AG04450 (cell line): ENCODE measurements at regions not wholly inside any gene's neighbourhood (a gene's known extent, or its start where the extent isn't known, plus 50 kb on each side); places are given as distances from the start of the nearest gene placed in this dataset.
"Not testable (repeated sequence)": the region's sequence is repeated elsewhere in the genome, so short reads cannot be mapped to it uniquely, and the experiment has no call there.

ENCODE experiments used
- CTCF ChIA-PET: fragments of 300-600, 350-600 bp; formaldehyde crosslinking; extraction: SDS; loops from one replicate; lab custom pipeline; 2022; ENCODE audit warnings: antibody characterized with exemption, inconsistent platforms; lab: Charles Lee
- POLR2A ChIA-PET: fragments of 350-600 bp; formaldehyde crosslinking; extraction: SDS; loops from one replicate; lab custom pipeline; 2021; ENCODE audit warnings: antibody characterized with exemption, inconsistent platforms; lab: Yijun Ruan, JAX
- DNase-seq: peaks from one replicate; pipeline ENCODE4 v3.0.0-alpha.2; 2011; ENCODE audit warnings: low read depth, low spot score
- H3K27ac ChIP-seq: one replicate; pipeline ENCODE4 v1.5.1; 2012; ENCODE audit warnings: low read depth, low read length, control low read depth
- H3K27me3 ChIP-seq: one replicate; pipeline ENCODE4 v1.6.0; 2012; ENCODE audit warnings: low read length; ENCODE audit not compliant: control insufficient read depth, insufficient read depth
- H3K4me3 ChIP-seq: 2 replicates; pipeline ENCODE4 v1.5.1; 2011; ENCODE audit warnings: mild to moderate bottlenecking, low read depth, low read length, control low read depth
- H3K9me3 ChIP-seq: 2 replicates; pipeline ENCODE4 v1.5.1; 2012; ENCODE audit warnings: low read length; ENCODE audit not compliant: control insufficient read depth, insufficient read depth
- CTCF ChIP-seq: IDR thresholded peaks from 2 replicates; pipeline ENCODE4 v1.5.1; 2011; ENCODE audit warnings: low read depth, low read length, control low read depth, inconsistent platforms

GRCh38 chr4:69013933-69014332 is 62.3 kb upstream of the UGT2A3 start:
- CTCF ChIA-PET, H3K9me3 ChIP-seq, H3K27me3 ChIP-seq, DNase-seq, H3K4me3 ChIP-seq, H3K27ac ChIP-seq, POLR2A ChIA-PET: not testable (repeated sequence)

DNA sequence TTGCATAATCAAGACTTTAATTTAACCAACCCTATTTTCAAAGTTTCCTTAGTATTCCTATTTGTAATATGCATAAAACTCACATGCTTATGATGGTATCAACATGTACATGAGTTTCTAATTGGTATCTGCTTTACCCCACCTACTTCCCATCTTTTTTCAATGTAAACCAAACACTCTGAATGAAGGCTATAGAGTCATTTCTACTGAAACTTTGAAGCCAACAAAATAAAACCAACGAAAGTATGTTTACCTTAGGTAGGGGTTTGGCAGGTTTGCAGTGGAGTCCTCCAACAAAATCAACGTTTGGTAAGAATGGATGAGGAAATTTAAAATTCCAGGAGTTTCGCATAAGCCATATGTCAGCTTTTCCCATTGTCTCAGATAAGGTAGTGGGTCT is 66.4 kb upstream of the UGT2A3 start:
- CTCF ChIA-PET, H3K4me3 ChIP-seq, DNase-seq, H3K27ac ChIP-seq, H3K9me3 ChIP-seq, POLR2A ChIA-PET, H3K27me3 ChIP-seq: not testable (repeated sequence)

GRCh38 chr4:69019538-69020461 is 68.2 kb upstream of the UGT2A3 start:
- H3K27me3 ChIP-seq, H3K4me3 ChIP-seq, H3K9me3 ChIP-seq, DNase-seq, CTCF ChIA-PET, POLR2A ChIA-PET, H3K27ac ChIP-seq: not testable (repeated sequence)

DNA sequence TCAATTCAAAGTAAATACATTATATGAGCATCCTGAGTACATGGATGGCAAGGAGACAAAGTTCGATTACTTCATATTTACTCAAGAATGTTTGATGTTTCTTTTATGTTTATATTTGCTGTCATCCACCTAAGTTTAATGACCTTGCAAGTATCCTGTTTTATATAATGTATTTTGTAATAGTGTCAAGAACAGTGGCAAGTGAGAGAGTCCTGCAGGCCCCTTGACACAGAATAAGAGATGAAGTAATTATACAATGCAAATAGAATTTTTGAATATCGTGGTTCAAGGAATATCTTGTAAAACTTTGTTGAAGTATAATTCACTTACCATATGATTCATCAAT is 68.8 kb upstream of the UGT2A3 start:
- H3K9me3 ChIP-seq, H3K27me3 ChIP-seq, CTCF ChIA-PET, H3K27ac ChIP-seq, POLR2A ChIA-PET, DNase-seq, H3K4me3 ChIP-seq: not testable (repeated sequence)

DNA sequence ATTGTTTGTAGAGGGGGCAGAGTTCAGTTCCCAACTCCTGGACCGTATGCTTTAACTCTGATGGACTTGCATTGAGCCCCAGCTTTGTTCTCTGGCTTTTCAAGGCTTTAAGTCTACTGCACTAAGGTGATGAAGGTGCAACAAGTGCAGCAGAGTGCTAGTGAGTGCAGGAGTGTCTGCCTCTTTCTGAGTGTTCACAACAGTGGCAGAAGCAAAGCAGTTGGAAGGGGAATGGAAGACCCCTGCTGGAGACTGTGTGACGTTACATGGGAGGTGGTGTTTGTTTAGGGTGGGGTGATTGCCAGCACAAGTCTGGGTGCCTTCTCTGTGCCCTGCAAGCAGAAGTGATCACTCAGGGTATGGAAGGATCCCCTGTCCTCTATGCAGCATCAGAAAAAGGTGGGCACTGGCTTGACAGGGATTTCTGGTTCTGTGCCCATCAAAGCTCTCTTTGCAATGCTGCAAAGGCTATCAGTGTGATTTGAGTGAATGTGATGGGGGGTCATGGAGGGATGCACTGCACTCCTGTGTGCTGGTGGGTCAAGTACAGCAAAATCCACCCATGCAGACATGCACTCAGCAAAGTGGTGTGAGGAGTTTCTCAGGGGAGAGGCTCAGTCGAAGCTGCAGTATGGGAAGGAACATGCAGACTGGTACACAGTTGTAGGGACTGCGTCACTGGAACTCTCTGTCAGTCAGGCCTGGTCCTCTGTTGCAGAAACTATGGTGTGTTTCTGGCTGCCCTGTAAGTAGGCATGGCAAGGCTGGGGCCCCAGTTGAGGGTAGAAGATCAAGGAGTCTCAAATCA is 70.9 kb upstream of the UGT2B7 start:
- DNase-seq = no peak
- Histone ChIP-seq H3K9me3 (no peaks in the 10 kb centered on the region), H3K27ac (no peak overlapping the region), H3K4me3 (no peak overlapping the region), H3K27me3 (no peaks in the 10 kb centered on the region)
- POLR2A ChIA-PET = no interaction called here
- CTCF ChIA-PET = no interaction called here
- TF ChIP-seq CTCF = peak; percentile 45

DNA sequence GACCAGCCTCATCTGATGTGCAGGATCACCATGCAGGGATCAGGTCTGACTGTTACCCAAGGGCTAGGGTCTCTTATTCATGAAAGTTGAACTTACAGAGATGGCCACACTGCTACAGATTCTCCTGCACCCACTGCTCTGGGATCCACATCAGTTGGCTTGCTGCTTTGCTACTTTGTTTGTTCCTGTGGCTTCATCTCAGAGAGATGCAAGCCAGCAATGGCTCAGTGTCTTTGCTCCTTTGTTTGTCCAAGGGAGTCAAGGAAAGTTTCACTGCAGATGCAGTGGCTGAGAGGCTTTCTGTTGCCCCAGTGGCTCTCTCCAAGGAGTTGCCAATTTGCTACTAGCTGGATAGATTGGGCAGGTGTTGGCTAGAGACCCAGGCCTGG is 70.3 kb upstream of the UGT2B7 start:
- H3K4me3 ChIP-seq = no peak overlapping the region
- H3K27me3 ChIP-seq = no peaks in the 10 kb centered on the region
- DNase-seq = no peak
- H3K27ac ChIP-seq = no peak overlapping the region
- TF ChIP-seq CTCF = no peak
- no peaks in the 10 kb centered on the region for H3K9me3 ChIP-seq
- POLR2A ChIA-PET = no interaction called here
- CTCF ChIA-PET = no interaction called here

DNA sequence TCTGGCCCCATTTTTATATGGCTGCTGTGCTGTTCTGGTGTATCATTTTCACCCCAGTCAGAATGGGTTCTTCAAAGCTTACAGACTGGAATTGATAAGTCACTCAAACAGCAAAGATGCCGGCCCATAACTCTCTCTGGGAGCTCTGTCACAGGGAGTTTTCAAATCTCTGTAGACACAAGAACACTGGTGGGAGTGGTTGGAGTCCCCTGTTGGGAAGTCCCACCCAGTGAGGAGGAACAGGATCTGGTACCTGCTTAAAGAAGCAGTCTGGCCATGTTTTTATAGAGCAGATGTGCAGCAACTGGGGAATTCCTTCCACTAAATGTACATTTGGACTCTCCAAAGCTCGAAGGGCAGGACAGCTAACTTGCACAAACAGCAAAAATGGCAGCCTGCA is 69.3 kb upstream of the UGT2B7 start:
- no peaks in the 10 kb centered on the region for H3K9me3 ChIP-seq
- no peak overlapping the region for H3K27ac ChIP-seq
- DNase-seq = no peak
- CTCF ChIA-PET = no interaction called here
- no peak overlapping the region for H3K4me3 ChIP-seq
- POLR2A ChIA-PET = no interaction called here
- H3K27me3 ChIP-seq = no peaks in the 10 kb centered on the region
- no peak for TF ChIP-seq CTCF
